NB4 (cell line): ENCODE measurements at regions not wholly inside any gene's neighbourhood (a gene's known extent, or its start where the extent isn't known, plus 50 kb on each side); places are given as distances from the start of the nearest gene placed in this dataset.
"Not testable (repeated sequence)": the region's sequence is repeated elsewhere in the genome, so short reads cannot be mapped to it uniquely, and the experiment has no call there.

Source experiments
- DNase-seq: peaks from one replicate; pipeline ENCODE4 v3.0.0; 2010; ENCODE audit warnings: low read depth
- H3K4me3 ChIP-seq: one replicate; pipeline ENCODE4 v1.5.1; 2011; ENCODE audit warnings: mild to moderate bottlenecking, low read depth, low read length, moderate library complexity
- MYC ChIP-seq: IDR thresholded peaks from 2 replicates; pipeline ENCODE4 v1.6.1; 2011; ENCODE audit warnings: low read depth, low read length
- POLR2A ChIP-seq: IDR thresholded peaks from 2 replicates; pipeline ENCODE4 v1.6.1; 2011; ENCODE audit warnings: mild to moderate bottlenecking; ENCODE audit not compliant: insufficient read length; ENCODE audit errors: extremely low read depth
- TF ChIP-seq, protein P1 (sequence below): IDR thresholded peaks from 2 replicates; pipeline ENCODE4 v1.6.1; 2011; ENCODE audit warnings: low read depth, low read length
- TF ChIP-seq, protein P2 (sequence below): IDR thresholded peaks from one replicate; pipeline ENCODE4 v1.5.1; 2012; ENCODE audit warnings: low read depth, low read length

DNA sequence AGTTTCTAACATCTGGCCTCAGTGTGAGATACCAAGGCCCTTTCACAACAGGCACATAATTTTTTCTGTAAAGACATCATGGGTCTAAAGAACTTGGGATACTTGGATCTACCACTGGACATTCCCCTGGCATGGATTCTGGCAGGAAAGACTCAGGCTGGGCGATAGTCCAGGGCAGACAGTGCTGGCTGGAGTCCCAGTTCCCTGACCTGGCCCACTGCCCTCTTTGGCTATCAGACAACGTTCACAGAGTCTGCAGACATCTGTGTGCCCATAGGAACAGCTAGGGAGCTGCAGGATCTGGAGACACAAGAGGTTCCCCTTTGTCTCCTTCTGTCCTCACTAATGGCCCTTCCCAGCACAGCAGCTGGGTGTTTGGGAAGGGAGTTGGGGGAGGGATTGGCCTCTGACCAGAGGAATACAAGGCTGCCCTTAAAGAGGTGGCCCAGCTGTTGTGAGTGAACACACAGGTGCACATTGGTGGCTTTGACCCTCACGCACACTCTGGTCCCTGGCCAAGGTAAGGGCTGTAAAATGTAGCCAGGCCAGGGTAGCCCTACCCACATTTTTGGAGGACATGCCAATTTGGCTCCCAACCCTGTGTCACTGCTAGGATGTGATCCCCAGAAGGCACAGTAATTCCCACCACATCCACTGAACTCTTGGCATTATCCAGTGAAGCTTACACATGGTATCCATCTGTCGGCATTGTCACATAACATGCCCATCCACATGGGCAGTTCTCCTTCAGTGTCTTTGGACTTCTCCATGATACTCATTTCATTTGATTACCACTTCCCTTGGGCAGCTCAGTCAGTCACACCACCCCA is 72.3 kb downstream of the SOX3 start:
- no peak for DNase-seq
- TF ChIP-seq MYC = no peak
- TF ChIP-seq, protein P1, sequence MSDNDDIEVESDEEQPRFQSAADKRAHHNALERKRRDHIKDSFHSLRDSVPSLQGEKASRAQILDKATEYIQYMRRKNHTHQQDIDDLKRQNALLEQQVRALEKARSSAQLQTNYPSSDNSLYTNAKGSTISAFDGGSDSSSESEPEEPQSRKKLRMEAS = no peak
- TF ChIP-seq, protein P2, sequence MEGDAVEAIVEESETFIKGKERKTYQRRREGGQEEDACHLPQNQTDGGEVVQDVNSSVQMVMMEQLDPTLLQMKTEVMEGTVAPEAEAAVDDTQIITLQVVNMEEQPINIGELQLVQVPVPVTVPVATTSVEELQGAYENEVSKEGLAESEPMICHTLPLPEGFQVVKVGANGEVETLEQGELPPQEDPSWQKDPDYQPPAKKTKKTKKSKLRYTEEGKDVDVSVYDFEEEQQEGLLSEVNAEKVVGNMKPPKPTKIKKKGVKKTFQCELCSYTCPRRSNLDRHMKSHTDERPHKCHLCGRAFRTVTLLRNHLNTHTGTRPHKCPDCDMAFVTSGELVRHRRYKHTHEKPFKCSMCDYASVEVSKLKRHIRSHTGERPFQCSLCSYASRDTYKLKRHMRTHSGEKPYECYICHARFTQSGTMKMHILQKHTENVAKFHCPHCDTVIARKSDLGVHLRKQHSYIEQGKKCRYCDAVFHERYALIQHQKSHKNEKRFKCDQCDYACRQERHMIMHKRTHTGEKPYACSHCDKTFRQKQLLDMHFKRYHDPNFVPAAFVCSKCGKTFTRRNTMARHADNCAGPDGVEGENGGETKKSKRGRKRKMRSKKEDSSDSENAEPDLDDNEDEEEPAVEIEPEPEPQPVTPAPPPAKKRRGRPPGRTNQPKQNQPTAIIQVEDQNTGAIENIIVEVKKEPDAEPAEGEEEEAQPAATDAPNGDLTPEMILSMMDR = no peak
- TF ChIP-seq POLR2A = no peak
- no peak overlapping the region for H3K4me3 ChIP-seq

DNA sequence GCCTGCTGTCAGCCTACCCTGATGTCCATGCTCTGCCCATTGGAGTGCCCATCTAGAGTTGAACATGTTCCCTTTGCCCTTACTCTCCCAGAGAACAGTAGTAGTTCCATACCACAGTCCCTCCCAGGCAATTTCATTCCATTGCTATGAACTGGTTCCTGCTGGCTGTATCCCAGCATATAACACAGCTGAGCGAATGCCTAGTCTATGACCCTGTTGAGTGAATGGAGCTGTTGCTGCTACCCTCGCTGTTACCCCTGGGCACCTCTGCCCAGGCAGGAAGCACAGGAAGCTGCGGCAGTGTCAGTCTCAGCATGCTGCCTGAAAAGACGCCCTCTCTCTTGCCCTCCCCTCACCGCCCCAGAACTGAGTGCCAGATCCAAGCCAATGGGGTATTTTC is 73.3 kb downstream of the SOX3 start:
- TF ChIP-seq, protein P1 = no peak
- TF ChIP-seq MYC = no peak
- TF ChIP-seq POLR2A = no peak
- TF ChIP-seq, protein P2 = no peak
- DNase-seq = no peak

DNA sequence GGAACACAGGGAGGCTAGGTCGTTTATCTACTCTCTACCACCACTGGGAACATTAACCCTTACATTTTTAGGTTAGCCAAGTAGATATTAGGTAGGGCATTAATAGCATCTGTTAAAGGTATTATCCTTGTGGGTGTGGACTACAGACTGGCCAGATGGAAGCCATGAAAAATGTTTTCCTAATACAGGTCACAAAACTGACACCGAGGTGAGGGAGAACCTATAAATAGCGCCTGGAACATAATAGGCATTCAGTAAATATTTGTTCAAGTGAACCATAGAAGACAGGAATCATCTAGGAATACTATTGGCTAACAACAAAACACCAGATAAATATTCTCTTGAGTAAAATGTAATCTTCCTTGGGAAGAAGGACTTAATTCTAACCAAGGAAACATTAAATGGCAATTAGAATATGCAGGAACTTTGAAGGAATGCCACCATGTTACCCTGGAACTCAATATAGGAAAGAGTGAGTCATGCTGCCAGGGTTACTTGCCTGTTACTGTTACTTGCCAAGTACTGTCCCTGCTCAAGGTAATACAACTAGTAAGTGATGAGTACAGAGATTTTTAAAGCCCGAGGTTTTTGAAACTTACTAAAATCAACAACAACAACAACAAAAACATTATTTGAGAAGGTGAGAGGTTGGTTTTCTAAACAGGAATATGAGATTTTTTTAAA is 79.0 kb downstream of the SOX3 start:
- no peak for DNase-seq

More for the DNA sequence above, 73.3 kb downstream of the SOX3 start:
- H3K4me3 ChIP-seq = no peak overlapping the region

DNA sequence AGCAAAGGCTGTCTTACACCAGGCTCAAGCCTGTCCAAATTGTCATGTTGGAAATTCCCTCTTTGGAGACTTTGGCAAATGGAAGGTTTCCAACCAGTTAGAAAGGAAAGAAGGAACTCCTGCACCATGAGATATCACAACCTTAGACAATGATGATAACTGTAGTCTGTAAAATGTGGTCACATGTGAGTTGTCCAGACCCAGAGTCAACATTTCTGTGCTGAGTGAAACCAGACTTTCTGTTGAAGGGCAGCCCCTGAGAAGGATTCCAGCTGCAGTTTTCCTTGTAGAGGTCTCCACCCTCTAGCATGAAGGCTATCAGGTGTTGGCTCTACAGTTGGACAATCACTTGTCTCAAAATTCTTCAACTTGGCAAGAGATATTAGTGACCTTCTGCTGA is 82.4 kb downstream of the SOX3 start:
- TF ChIP-seq, protein P2 = no peak
- TF ChIP-seq POLR2A (no peak), MYC (no peak)
- TF ChIP-seq, protein P1 = no peak
- DNase-seq = no peak
- H3K4me3 ChIP-seq = no peak overlapping the region

More for the DNA sequence above, 79.0 kb downstream of the SOX3 start:
- TF ChIP-seq MYC (no peak), POLR2A (no peak)
- H3K4me3 ChIP-seq = no peak overlapping the region

DNA sequence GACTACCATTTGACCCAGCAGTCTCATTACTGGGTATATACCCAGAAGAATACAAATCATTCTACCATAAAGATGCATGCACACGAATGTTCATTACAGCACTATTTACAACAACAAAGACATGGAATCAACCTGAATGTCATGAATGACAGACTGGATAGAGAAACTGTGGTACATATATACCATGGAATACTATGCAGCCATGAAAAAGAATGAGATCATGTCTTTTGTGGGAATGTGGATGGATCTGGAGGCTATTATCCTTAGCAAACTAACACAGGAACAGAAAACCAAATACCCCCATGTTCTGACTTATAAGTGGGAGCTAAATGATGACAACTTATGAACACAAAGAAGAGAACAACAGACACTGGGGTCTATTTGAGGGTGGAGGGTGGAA is 102.7 kb downstream of the SOX3 start:
- H3K4me3 ChIP-seq, DNase-seq: not testable (repeated sequence)

DNA sequence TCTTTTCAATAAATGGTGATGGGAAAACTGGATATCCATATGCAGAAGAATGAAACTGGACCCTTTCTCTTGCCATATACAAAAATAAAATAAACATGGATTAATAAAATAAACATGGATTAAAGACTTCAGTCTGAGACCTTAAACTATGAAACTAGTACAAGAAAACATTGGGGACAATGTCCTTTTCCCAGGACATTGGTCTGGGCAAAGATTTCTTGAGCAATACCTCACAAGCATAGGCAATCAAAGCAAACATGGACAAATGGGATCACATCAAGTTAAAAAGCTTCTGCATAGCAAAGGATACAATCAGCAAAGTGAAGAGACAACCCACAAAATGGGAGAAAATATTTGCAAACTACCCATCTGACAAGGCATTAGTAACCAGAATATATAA is 108.5 kb downstream of the SOX3 start:
- not testable (repeated sequence) for DNase-seq, H3K4me3 ChIP-seq

DNA sequence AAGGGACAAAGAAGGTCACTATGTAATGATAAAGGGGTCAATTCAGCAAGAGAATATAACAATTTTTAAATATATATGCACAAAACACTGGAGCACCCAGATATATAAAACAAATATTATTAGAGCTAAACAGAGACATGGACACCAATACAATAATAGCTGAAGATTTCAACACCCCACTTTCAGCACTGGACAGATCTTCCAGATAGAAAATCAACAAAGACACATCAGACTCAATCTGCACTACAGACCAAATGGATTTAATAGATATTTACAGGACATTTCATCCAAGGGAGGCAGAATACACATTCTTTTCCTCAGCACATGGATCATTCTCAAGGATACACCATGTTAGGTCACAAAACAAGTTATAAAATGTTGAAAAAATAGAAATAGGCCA is 111.4 kb downstream of the SOX3 start:
- H3K4me3 ChIP-seq = no peak overlapping the region
- TF ChIP-seq, protein P1 = no peak
- no peak for TF ChIP-seq POLR2A
- no peak for TF ChIP-seq MYC
- no peak for DNase-seq

DNA sequence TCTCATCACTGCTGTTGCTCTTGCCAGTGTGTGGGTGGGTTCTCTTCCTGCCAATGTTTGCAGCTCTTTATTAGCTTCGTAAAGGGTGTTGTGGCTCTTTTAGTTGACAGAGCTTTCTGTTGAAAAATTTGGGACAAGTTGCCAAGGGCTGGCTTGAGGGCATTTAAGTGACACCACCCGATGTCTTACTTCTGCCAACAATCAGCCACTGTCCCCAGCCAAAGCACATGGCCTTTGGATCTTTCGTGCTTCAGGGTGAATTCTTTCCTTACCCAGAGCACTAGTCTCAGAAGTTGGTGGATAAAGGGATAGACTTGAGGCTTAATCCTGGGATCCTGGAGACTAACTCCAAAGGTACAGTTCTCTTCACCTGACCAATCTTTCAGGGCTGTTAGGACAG is 113.6 kb downstream of the SOX3 start:
- no peak overlapping the region for H3K4me3 ChIP-seq
- no peak for DNase-seq
- TF ChIP-seq, protein P2 = no peak
- TF ChIP-seq, protein P1 = no peak
- TF ChIP-seq MYC = no peak
- TF ChIP-seq POLR2A = no peak
